GM06990 (cell line): ENCODE measurements at regions not wholly inside any gene's neighbourhood (a gene's known extent, or its start where the extent isn't known, plus 50 kb on each side); places are given as distances from the start of the nearest gene placed in this dataset.

ENCODE experiments used
- DNase-seq: peaks from one replicate; pipeline ENCODE4 v3.0.0-alpha.2; 2011; ENCODE audit not compliant: insufficient read length; ENCODE audit errors: extremely low read depth
- H3K27me3 ChIP-seq: replicated peaks from 2 replicates; pipeline ENCODE4 v1.6.0; 2011; ENCODE audit warnings: low read length; ENCODE audit not compliant: control insufficient read depth, insufficient read depth
- H3K36me3 ChIP-seq: 2 replicates; pipeline ENCODE4 v1.5.1; 2011; ENCODE audit warnings: low read length; ENCODE audit not compliant: control insufficient read depth, insufficient read depth
- H3K4me3 ChIP-seq: replicated peaks from 2 replicates; pipeline ENCODE4 v1.5.1; 2011; ENCODE audit warnings: low read depth, mild to moderate bottlenecking, control low read depth, low read length
- TF ChIP-seq, protein P1 (sequence below): IDR thresholded peaks from 2 replicates; pipeline ENCODE4 v1.5.1; 2011; ENCODE audit warnings: low read length, control low read depth, mild to moderate bottlenecking, inconsistent platforms; ENCODE audit not compliant: insufficient read depth, poor library complexity, severe bottlenecking

DNA sequence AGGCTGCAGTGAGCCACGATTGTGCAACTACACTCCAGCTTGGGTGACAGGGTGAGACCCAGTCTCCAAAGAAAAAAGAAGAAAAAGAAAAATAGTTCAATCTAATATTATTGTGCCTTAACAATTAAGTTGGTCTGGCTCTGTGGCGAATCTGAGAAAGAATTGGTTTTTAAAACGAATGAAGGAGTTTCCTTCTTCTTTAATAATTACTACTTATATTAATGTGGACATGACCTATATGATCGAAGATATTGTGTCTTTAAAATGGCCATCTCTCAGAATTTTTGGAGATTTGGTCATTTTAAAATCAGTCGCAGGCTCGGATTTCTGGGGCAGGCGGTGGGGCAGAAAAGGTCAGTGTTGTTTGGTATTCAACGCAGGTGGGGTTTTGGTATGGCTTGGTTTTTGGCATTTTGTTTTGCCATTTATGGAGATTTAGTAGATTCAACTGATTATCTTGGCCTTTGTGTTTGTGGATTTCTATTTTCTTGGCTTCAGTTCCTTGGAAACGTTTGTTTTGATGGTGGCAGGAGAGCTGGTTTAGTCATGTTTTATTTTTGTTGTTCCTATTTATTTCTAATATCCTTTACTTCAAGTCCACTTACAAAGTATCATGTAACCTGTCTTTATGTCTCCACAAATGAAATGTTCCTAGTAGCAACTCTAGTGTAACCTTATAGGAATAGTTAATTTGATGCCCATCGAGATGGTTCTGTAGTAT is 178.8 kb upstream of the MKLN1 start:
- no peaks in the 10 kb centered on the region for H3K27me3 ChIP-seq
- DNase-seq, result no peak
- H3K36me3 ChIP-seq, result no peaks in the 10 kb centered on the region
- TF ChIP-seq, protein P1, sequence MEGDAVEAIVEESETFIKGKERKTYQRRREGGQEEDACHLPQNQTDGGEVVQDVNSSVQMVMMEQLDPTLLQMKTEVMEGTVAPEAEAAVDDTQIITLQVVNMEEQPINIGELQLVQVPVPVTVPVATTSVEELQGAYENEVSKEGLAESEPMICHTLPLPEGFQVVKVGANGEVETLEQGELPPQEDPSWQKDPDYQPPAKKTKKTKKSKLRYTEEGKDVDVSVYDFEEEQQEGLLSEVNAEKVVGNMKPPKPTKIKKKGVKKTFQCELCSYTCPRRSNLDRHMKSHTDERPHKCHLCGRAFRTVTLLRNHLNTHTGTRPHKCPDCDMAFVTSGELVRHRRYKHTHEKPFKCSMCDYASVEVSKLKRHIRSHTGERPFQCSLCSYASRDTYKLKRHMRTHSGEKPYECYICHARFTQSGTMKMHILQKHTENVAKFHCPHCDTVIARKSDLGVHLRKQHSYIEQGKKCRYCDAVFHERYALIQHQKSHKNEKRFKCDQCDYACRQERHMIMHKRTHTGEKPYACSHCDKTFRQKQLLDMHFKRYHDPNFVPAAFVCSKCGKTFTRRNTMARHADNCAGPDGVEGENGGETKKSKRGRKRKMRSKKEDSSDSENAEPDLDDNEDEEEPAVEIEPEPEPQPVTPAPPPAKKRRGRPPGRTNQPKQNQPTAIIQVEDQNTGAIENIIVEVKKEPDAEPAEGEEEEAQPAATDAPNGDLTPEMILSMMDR, result no peak
- no peak overlapping the region for H3K4me3 ChIP-seq

DNA sequence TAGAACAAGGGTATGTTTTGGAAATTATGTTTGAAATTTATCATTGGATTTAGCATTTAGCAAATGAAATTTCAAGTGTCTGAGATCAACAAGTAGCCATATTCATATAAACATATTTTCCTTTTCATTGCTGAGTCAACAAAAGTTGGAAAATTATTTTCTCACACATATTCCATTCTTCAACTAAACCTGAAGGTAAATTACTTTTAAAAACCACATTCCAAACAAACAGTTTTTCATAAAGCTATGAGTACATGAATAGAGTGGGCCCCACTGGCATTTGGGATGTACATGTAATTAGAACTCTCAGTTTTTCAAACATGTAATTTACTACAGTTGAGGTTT is 178.3 kb upstream of the MKLN1 start:
- Histone ChIP-seq H3K4me3 (no peak overlapping the region), H3K36me3 (no peaks in the 10 kb centered on the region), H3K27me3 (no peaks in the 10 kb centered on the region)
- no peak for DNase-seq
- TF ChIP-seq, protein P1, result no peak

DNA sequence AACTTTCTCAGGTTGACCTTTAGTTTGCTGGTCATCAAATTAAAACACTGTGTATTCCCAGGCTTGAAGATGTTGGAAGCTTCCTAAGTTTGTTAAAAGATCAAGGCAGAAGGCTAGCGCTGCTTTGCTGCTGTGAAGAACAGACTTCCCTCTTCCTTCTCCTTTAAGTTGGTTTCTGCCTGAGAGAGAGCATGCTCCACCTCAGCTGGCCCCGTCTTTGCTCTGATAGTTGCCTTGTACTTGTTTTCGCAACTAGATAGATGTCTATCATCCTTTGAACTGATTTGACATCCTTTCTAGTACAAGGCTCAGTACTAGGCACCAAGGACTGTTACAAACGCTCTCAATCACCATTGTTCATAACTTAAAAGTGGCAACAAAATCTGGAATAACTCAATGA is 177.8 kb upstream of the MKLN1 start:
- H3K36me3 ChIP-seq, result no peaks in the 10 kb centered on the region
- TF ChIP-seq, protein P1, result no peak
- no peak overlapping the region for H3K4me3 ChIP-seq
- DNase-seq, result no peak
- no peaks in the 10 kb centered on the region for H3K27me3 ChIP-seq

GRCh38 chr7:131151034-131151433 is 176.6 kb upstream of the MKLN1 start:
- TF ChIP-seq, protein P1, result no peak
- H3K27me3 ChIP-seq, result no peaks in the 10 kb centered on the region
- no peaks in the 10 kb centered on the region for H3K36me3 ChIP-seq
- no peak overlapping the region for H3K4me3 ChIP-seq
- DNase-seq, result no peak

GRCh38 chr7:131152766-131153165 is 174.9 kb upstream of the MKLN1 start:
- TF ChIP-seq, protein P1, result no peak
- no peak overlapping the region for H3K4me3 ChIP-seq

DNA sequence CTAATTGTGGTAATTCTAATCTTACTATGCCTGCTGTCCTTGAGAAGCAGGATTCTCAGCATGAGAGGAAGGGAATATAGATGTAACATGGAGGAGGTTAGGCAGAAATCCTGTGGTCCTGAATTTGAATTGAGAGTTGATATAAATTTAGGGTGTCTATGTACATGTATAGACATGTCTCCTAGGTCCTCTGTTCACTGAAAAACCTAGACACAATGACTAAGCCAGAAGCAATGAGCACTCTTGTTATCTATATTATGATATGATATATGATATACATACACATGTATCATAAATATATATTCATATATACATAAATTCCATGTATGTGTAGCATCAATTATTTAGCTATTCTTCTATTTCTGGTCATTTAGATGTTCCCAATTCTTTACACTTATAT is 173.3 kb upstream of the MKLN1 start:
- DNase-seq, result no peak
- no peaks in the 10 kb centered on the region for H3K27me3 ChIP-seq
- H3K36me3 ChIP-seq, result no peaks in the 10 kb centered on the region
- TF ChIP-seq, protein P1, result no peak
- no peak overlapping the region for H3K4me3 ChIP-seq

More at GRCh38 chr7:131152766-131153165, 174.9 kb upstream of the MKLN1 start:
- Histone ChIP-seq H3K36me3 (no peaks in the 10 kb centered on the region), H3K27me3 (no peaks in the 10 kb centered on the region)
- no peak for DNase-seq
